ENCODE measurements at regions not wholly inside any gene's neighbourhood (a gene's known extent, or its start where the extent isn't known, plus 50 kb on each side); places are given as distances from the start of the nearest gene placed in this dataset.

DNA sequence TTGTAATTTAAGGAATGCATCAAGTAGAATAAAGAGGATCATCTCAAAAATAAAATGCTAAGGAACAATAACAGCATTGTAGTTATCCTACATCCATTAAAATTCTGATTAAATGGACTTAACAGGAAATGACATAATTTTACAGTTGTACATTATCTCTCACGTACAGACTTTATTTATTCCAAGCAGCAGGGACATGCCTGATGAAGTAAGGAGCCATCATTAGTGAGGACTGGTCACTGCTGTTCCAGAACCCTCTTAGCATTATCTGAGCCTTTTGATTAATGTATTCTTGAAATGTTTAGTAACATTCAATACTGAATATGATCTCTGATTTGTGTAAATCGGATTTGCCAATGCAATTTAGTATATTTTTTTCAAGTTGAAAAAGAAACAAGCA lies 516.1 kb downstream of the DACH1 start:
- TF ChIP-seq, protein P1, sequence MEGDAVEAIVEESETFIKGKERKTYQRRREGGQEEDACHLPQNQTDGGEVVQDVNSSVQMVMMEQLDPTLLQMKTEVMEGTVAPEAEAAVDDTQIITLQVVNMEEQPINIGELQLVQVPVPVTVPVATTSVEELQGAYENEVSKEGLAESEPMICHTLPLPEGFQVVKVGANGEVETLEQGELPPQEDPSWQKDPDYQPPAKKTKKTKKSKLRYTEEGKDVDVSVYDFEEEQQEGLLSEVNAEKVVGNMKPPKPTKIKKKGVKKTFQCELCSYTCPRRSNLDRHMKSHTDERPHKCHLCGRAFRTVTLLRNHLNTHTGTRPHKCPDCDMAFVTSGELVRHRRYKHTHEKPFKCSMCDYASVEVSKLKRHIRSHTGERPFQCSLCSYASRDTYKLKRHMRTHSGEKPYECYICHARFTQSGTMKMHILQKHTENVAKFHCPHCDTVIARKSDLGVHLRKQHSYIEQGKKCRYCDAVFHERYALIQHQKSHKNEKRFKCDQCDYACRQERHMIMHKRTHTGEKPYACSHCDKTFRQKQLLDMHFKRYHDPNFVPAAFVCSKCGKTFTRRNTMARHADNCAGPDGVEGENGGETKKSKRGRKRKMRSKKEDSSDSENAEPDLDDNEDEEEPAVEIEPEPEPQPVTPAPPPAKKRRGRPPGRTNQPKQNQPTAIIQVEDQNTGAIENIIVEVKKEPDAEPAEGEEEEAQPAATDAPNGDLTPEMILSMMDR (IDR thresholded peaks at IDR 0.05) = no peak
- no peak for TF ChIP-seq POLR2A (IDR thresholded peaks at IDR 0.05)
